Skeletal muscle satellite cell (primary cell): ENCODE measurements at regions not wholly inside any gene's neighbourhood (a gene's known extent, or its start where the extent isn't known, plus 50 kb on each side); places are given as distances from the start of the nearest gene placed in this dataset.
"Not testable (repeated sequence)": the region's sequence is repeated elsewhere in the genome, so short reads cannot be mapped to it uniquely, and the experiment has no call there.

Experiments
- H3K27me3 ChIP-seq: 2 replicates; pipeline ENCODE4 v1.7.0; 2013; ENCODE audit warnings: low read length; ENCODE audit not compliant: control insufficient read depth, insufficient read depth
- H3K36me3 ChIP-seq: 2 replicates; pipeline ENCODE4 v1.7.0; 2013; ENCODE audit warnings: mild to moderate bottlenecking, control low read depth, low read length; ENCODE audit not compliant: insufficient read depth
- H3K4me1 ChIP-seq: 2 replicates; pipeline ENCODE4 v1.7.0; 2013; ENCODE audit warnings: low read length; ENCODE audit not compliant: control insufficient read depth, insufficient read depth
- H3K4me2 ChIP-seq: 2 replicates; pipeline ENCODE4 v1.7.0; 2013; ENCODE audit warnings: mild to moderate bottlenecking, low read length
- H3K4me3 ChIP-seq: 2 replicates; pipeline ENCODE4 v1.7.0; 2013; ENCODE audit warnings: low read length
- H3K9ac ChIP-seq: 2 replicates; pipeline ENCODE4 v1.7.0; 2013; ENCODE audit warnings: mild to moderate bottlenecking, low read depth, low read length, moderate library complexity
- H3K9me3 ChIP-seq: replicated peaks from 2 replicates; pipeline ENCODE4 v1.7.0; 2013; ENCODE audit warnings: mild to moderate bottlenecking, control low read depth, low read length

DNA sequence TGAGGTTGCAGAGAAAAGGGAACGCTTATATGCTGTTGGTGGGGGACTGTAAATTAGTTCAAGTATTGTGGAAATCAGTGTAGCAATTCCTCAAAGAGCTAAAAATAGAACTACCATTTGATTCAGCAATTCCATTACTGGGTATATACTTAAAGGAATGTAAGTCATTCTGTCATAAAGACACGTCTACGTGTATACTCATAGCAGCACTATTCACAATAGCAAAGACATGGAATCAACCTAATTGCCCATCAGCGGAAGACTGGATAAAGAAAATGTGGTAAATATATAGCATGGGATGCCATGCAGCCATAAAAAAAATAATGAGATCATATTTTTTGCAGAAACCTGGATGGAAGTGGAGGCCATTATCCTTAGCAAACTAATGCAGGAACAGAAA lies 100.0 kb upstream of the NPSR1 start:
- Histone ChIP-seq H3K9me3 (no peaks in the 10 kb centered on the region), H3K4me3 (no peak overlapping the region), H3K4me2 (no peak overlapping the region), H3K4me1 (no peaks in the 10 kb centered on the region), H3K9ac (no peak overlapping the region), H3K27me3 (no peaks in the 10 kb centered on the region), H3K36me3 (no peaks in the 10 kb centered on the region)

DNA sequence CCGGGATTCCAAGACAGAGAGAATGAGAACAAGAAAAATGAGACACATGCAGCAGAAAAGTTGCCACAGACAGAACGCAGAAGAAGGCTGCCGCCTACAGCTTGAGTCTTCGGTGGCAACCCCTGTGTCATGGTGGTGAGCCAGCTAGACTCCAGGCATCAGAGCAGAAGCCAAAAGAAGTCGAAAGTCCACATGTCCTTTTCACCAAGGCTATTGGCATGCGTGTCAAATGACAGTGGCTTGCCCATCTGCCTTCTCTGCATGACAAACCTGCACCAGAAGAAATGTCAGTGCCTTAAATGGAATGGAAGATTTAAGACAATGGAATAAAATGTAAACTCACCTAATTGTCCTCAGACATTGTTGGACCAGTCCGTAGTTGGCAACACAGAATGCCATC lies 93.9 kb upstream of the NPSR1 start:
- Histone ChIP-seq H3K27me3 (no peaks in the 10 kb centered on the region), H3K4me1 (no peaks in the 10 kb centered on the region), H3K36me3 (no peaks in the 10 kb centered on the region), H3K9ac (no peak overlapping the region), H3K4me2 (no peak overlapping the region), H3K9me3 (no peaks in the 10 kb centered on the region), H3K4me3 (no peak overlapping the region)

DNA sequence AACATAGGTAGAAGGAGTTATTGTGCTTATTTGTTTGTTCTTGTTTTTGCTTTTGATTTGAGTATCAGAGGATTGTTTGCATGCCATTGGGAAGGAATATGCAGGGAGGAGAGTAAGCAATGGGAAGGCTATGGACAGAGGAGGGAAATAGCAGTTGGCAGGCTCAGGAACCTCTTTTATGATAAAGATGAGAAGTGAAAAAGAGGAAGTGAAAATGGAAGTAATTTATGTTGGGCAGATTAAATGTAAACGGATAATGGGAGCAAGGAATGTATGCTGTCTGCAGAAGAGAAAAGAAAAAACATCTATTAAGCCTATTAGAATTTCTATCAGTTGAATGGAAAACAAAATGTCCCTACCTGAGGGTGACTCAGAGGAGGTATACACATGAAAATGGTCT lies 90.1 kb upstream of the NPSR1 start:
- no peak overlapping the region for H3K9ac ChIP-seq
- H3K27me3 ChIP-seq, result no peaks in the 10 kb centered on the region
- no peaks in the 10 kb centered on the region for H3K9me3 ChIP-seq
- H3K4me3 ChIP-seq, result no peak overlapping the region
- no peak overlapping the region for H3K4me2 ChIP-seq
- no peaks in the 10 kb centered on the region for H3K4me1 ChIP-seq
- no peaks in the 10 kb centered on the region for H3K36me3 ChIP-seq

DNA sequence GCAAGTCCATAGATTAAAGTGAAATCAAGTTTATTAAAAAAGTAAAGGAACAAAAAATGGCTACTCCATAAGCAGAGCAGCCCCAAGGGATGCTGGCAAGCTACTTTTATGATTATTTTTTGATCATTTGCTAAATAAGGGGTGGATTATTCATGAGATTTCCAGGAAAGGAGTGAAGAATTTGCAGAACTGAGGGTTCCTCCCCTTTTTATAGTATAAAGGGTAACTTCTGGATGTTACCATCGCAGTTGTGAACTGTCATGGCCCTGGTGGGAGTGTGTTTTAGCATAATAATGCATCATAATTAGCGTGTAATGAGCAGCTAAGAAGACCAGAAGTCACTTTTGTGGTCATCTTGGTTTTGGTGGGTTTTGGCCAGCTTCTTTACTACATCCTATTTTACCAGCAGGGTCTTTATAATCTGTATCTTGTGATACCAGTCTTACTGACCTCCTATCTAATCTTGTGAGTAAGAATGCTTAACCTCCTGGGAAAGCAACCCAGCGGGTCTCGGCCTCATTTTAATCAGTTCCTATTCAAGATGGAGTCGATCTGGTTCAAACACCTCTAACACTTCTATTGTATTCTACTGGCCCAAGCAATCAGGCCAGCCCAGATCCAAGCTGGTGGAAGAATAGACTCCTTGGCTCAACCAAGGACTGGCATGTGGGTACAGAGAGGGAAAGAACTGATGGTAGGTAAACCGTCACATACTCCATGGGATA lies 87.9 kb upstream of the NPSR1 start:
- H3K4me1 ChIP-seq, result no peaks in the 10 kb centered on the region
- no peak overlapping the region for H3K4me2 ChIP-seq
- H3K9me3 ChIP-seq, result no peaks in the 10 kb centered on the region
- no peak overlapping the region for H3K9ac ChIP-seq
- no peak overlapping the region for H3K4me3 ChIP-seq
- H3K27me3 ChIP-seq, result no peaks in the 10 kb centered on the region
- H3K36me3 ChIP-seq, result no peaks in the 10 kb centered on the region

DNA sequence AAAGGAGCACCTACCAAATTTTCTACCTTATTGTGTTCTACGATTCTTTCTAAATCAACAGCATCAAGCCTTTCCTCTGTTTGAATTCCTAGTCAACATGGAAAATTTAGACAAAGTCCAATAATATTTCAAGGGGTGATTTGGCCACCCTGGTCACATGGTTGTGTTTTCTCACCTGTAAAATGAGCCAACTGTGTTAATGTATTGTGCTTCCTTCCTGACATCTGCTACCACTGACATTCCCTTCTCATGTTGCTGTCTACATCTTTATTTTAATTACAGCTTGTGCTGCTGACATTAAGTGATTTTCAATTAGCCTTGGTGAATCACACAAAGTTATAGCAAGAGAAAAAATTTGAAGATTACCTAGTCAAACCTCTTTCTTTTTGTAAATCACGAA lies 83.0 kb upstream of the NPSR1 start:
- Histone ChIP-seq H3K4me1 (no peaks in the 10 kb centered on the region), H3K9me3 (no peaks in the 10 kb centered on the region), H3K27me3 (no peaks in the 10 kb centered on the region), H3K36me3 (no peaks in the 10 kb centered on the region), H3K4me2 (no peak overlapping the region), H3K9ac (no peak overlapping the region), H3K4me3 (no peak overlapping the region)

DNA sequence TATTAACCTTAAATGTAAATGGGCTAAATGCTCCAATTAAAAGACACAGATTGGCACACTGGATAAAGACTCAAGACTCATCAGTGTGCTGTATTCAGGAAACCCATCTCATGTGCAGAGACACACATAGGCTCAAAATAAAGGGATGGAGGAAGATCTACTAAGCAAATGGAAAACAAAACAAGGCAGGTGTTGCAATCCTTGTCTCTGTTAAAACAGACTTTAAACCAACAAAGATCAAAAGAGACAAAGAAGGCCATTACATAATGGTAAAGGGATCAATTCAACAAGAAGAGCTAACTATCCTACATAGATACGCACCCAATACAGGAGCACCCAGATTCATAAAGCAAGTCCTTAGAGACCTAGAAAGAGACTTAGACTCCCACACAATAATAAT lies 80.1 kb upstream of the NPSR1 start:
- H3K4me2 ChIP-seq, H3K27me3 ChIP-seq, H3K36me3 ChIP-seq, H3K9ac ChIP-seq, H3K4me3 ChIP-seq, H3K4me1 ChIP-seq, H3K9me3 ChIP-seq: not testable (repeated sequence)

DNA sequence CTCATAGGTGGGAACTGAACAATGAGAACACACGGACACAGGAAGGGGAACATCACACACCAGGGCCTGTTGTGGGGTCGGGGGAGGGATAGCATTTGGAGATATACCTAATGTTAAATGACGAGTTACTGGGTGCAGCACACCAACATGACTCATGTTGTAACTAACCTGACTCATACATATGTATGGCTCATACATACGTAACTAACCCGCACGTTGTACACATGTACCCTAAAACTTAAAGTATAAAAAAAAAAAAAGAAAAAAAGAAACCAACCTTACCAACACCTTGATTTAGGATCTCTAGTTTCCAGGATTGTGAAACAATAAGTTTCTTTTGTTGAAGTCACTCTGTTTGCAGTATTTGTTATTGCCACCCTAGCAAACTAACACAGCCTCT lies 76.3 kb upstream of the NPSR1 start:
- H3K4me3 ChIP-seq, H3K9me3 ChIP-seq, H3K36me3 ChIP-seq: not testable (repeated sequence)

DNA sequence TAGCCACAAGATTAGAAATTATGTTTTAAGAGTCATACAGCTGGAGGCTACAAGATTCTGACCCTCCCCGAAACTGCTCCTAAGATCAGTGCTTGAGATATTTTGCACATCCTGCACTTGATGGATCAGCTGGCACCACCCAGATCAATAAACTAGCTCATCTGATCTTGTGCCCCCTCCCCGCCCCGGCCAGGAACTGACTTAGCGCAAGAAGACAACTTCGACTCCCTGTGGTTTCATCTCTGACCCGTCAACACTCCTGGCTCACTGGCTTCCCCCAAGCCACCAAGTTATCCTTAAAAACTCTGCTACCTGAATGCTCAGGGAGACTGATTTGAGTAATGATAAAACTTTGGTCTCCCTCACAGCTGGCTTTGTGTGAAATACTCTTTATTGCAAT lies 73.5 kb upstream of the NPSR1 start:
- H3K4me3 ChIP-seq, result no peak overlapping the region
- H3K27me3 ChIP-seq, result no peaks in the 10 kb centered on the region
- H3K4me1 ChIP-seq, result no peaks in the 10 kb centered on the region
- no peak overlapping the region for H3K9ac ChIP-seq
- H3K9me3 ChIP-seq, result no peaks in the 10 kb centered on the region
- H3K4me2 ChIP-seq, result no peak overlapping the region
- H3K36me3 ChIP-seq, result no peaks in the 10 kb centered on the region

More for the DNA sequence above, 76.3 kb upstream of the NPSR1 start:
- H3K27me3 ChIP-seq, H3K4me2 ChIP-seq, H3K9ac ChIP-seq, H3K4me1 ChIP-seq: not testable (repeated sequence)

DNA sequence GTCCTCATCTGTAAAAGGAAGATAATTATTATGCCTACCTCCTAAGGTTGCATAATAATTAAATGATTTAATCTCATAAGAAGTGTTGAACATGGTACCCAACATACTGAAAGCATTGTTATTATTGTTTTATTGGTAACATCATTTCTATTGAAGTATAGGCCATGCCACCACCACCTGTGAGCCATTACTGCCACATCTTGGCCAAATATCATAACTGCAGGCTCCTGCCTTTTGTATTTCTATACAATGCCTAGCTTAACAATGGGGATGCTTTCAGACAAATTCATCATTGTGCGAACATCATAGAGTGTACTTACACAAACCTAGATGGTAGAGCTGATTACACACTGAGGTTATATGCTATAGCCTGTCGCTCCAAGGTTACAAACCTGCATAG lies 61.1 kb upstream of the NPSR1 start:
- no peaks in the 10 kb centered on the region for H3K9me3 ChIP-seq
- no peak overlapping the region for H3K4me3 ChIP-seq
- H3K9ac ChIP-seq, result no peak overlapping the region
- no peaks in the 10 kb centered on the region for H3K27me3 ChIP-seq
- no peaks in the 10 kb centered on the region for H3K4me1 ChIP-seq
- no peak overlapping the region for H3K4me2 ChIP-seq
- no peaks in the 10 kb centered on the region for H3K36me3 ChIP-seq

DNA sequence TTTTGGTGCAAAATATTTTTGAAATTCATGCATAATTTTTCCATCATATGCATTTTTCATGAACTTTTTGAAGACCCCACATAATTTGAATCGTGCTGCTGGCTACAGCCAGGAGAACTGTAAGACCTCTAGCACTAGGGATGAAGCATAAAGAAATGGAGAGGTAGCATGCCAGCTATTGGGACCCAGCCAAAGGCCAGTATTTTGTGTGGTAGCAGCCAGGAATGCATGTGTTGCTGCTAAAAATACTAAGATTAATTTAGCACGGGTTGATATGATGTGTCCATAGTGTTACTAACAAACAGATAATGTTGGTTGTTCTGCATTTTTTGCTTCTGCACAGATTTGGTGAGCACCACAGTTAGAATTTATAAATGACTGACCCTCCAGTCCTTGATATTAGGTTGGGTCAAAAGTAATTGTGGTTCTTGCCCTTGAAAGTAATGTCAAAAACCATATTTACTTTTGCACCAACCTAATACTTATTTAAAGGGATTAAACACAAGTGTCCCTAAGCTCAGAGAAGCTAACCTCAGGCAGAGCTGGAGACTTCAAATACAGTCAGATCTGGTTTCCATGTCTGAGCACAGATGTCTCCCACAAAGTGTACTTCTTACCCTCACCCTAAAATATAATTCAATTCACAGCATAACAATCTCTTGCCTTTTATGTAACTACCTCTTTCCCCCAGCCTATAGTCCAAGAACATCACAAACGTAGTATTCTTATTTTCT lies 54.1 kb upstream of the NPSR1 start:
- no peak overlapping the region for H3K9ac ChIP-seq
- H3K9me3 ChIP-seq, result no peaks in the 10 kb centered on the region
- H3K4me1 ChIP-seq, result no peaks in the 10 kb centered on the region
- H3K4me3 ChIP-seq, result no peak overlapping the region
- H3K36me3 ChIP-seq, result no peaks in the 10 kb centered on the region
- H3K4me2 ChIP-seq, result no peak overlapping the region
- H3K27me3 ChIP-seq, result no peaks in the 10 kb centered on the region
